Thyroid gland (tissue), 4 donors: ENCODE measurements at regions not wholly inside any gene's neighbourhood (a gene's known extent, or its start where the extent isn't known, plus 50 kb on each side); places are given as distances from the start of the nearest gene placed in this dataset.

Experiments
- CTCF ChIP-seq, 6 experiments: fragments of 200-600 bp in 3 of 6; fragments of 450-650 bp in 3 of 6; sonication (generic) in 3 of 6; IDR thresholded peaks; one replicate each; pipeline ENCODE4 v1.5.1; 2016 to 2019; ENCODE audit warnings: antibody characterized with exemption in 6 of 6, mild to moderate bottlenecking in 2 of 6, inconsistent platforms in 1 of 6, moderate library complexity in 1 of 6
- POLR2A ChIP-seq, 2 donors: fragments of 450-650 bp; IDR thresholded peaks; one replicate each; pipeline ENCODE4 v1.6.1; 2017; ENCODE audit warnings: antibody characterized with exemption in 2 of 2, mild to moderate bottlenecking in 2 of 2, moderate library complexity in 1 of 2

DNA sequence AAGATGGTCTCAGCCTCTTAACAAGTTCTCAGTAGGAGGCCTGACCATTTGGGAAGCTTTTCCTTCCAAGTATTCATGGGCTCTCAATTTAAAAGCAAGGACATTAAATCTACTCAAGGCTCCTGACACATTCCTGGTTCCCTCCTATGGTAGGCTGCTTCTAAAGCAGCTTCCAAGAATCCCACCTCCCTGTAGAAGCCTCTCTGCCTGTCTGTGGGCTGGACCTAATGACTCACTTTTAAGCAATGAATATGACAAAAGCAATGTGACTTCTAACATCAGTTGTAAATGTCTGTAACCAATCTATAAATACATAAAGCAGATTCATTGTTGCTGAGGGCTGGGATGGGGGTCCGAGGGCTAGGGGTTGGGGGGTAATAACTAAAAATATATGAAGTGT is 99.5 kb upstream of the FAM9B start:
- TF ChIP-seq CTCF (IDR thresholded peaks at IDR 0.05) (no peak), POLR2A (IDR thresholded peaks at IDR 0.05) (no peak)
